SK-N-SH (cell line): ENCODE measurements at regions not wholly inside any gene's neighbourhood (a gene's known extent, or its start where the extent isn't known, plus 50 kb on each side); places are given as distances from the start of the nearest gene placed in this dataset.

Source experiments
- ELF1 ChIP-seq: IDR thresholded peaks from 2 replicates; pipeline ENCODE4 v1.4.0; 2012
- EP300 ChIP-seq, 2 experiments: IDR thresholded peaks; 2 replicates each; pipeline versions ENCODE4 v1.4.0 to v1.6.1; 2012; ENCODE audit warnings: borderline replicate concordance in 1 of 2, low read depth in 1 of 2, low read length in 1 of 2
- EZH2phosphoT487 ChIP-seq: fragments of 200-600 bp; sonication (generic); IDR thresholded peaks from 2 replicates; pipeline ENCODE4 v1.6.1; 2017; ENCODE audit warnings: low read depth, mixed run types, mild to moderate bottlenecking, antibody characterized with exemption, moderate library complexity, borderline replicate concordance
- MEF2A ChIP-seq: IDR thresholded peaks from 2 replicates; pipeline ENCODE4 v1.4.0; 2012; ENCODE audit warnings: low read depth, borderline replicate concordance
- NRF1 ChIP-seq: IDR thresholded peaks from 2 replicates; pipeline ENCODE4 v1.6.1; 2012; ENCODE audit warnings: low read depth, mild to moderate bottlenecking, low read length
- POLR2AphosphoS5 ChIP-seq: IDR thresholded peaks from 2 replicates; pipeline ENCODE4 v1.6.1; 2012; ENCODE audit warnings: low read depth, low read length
- RCOR1 ChIP-seq: fragments of 150-350 bp; IDR thresholded peaks from 2 replicates; pipeline ENCODE4 v1.6.1; 2017; ENCODE audit warnings: antibody characterized with exemption, low read length
- SMC3 ChIP-seq: IDR thresholded peaks from 2 replicates; pipeline ENCODE4 v1.6.1; 2012; ENCODE audit warnings: low read depth, low read length, improper control_type of control experiment
- TF ChIP-seq, protein P1 (sequence below): fragments of 200-600 bp; sonication (generic); IDR thresholded peaks from 2 replicates; pipeline ENCODE4 v1.6.1; 2017; ENCODE audit warnings: antibody characterized with exemption, mild to moderate bottlenecking, moderate library complexity
- TF ChIP-seq, protein P2 (sequence below): IDR thresholded peaks from 2 replicates; pipeline ENCODE4 v1.6.1; 2012; ENCODE audit warnings: mild to moderate bottlenecking, low read depth, low read length, moderate library complexity
- TF ChIP-seq, protein P3 (sequence below): IDR thresholded peaks from 2 replicates; pipeline ENCODE4 v1.4.0; 2012; ENCODE audit warnings: low read depth, borderline replicate concordance
- TF ChIP-seq, protein P4 (sequence below): IDR thresholded peaks from 2 replicates; pipeline ENCODE4 v1.4.0; 2012; ENCODE audit warnings: low read depth, borderline replicate concordance
- TF ChIP-seq, protein P5 (sequence below): fragments of 150-350 bp; IDR thresholded peaks from 2 replicates; pipeline ENCODE4 v1.6.1; 2017; ENCODE audit warnings: antibody characterized with exemption, low read length, low read depth, borderline replicate concordance

DNA sequence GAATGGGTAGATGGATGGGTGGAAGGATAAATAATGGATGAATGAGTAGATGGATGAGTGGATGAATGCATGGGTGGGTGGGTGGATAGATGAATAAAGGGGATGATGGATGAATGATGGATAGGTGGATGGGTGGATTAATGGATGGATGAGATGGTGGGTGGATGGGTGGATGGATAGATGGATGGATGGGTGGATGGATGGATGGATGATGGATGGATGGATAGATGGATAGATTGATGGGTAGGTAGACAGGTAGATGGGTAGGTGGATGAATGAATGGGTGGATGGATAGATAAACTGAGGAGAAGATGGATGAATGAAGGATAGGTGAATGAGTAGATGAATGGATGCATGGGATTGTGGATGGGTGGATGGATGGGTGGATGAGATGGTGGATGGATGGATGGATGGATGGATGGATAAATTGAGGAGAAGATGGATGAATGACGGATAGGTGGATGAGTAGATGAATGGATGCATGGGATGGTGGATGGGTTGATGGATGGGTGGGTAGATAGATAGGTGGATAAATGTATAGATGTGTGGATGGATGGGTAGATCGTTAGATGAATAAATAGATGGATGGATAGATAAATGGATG lies 331.3 kb downstream of the MN1 start:
- TF ChIP-seq EP300 (IDR thresholded peaks at IDR 0.05; ENCODE audit: borderline replicate concordance in 1 of 2, low read depth in 1 of 2, low read length in 1 of 2) (no peak), EZH2phosphoT487 (no peak), ELF1 (no peak), SMC3 (no peak), RCOR1 (no peak), NRF1 (no peak), POLR2AphosphoS5 (no peak), MEF2A (no peak)
- TF ChIP-seq, protein P1, sequence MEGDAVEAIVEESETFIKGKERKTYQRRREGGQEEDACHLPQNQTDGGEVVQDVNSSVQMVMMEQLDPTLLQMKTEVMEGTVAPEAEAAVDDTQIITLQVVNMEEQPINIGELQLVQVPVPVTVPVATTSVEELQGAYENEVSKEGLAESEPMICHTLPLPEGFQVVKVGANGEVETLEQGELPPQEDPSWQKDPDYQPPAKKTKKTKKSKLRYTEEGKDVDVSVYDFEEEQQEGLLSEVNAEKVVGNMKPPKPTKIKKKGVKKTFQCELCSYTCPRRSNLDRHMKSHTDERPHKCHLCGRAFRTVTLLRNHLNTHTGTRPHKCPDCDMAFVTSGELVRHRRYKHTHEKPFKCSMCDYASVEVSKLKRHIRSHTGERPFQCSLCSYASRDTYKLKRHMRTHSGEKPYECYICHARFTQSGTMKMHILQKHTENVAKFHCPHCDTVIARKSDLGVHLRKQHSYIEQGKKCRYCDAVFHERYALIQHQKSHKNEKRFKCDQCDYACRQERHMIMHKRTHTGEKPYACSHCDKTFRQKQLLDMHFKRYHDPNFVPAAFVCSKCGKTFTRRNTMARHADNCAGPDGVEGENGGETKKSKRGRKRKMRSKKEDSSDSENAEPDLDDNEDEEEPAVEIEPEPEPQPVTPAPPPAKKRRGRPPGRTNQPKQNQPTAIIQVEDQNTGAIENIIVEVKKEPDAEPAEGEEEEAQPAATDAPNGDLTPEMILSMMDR: no peak
- TF ChIP-seq, protein P2, sequence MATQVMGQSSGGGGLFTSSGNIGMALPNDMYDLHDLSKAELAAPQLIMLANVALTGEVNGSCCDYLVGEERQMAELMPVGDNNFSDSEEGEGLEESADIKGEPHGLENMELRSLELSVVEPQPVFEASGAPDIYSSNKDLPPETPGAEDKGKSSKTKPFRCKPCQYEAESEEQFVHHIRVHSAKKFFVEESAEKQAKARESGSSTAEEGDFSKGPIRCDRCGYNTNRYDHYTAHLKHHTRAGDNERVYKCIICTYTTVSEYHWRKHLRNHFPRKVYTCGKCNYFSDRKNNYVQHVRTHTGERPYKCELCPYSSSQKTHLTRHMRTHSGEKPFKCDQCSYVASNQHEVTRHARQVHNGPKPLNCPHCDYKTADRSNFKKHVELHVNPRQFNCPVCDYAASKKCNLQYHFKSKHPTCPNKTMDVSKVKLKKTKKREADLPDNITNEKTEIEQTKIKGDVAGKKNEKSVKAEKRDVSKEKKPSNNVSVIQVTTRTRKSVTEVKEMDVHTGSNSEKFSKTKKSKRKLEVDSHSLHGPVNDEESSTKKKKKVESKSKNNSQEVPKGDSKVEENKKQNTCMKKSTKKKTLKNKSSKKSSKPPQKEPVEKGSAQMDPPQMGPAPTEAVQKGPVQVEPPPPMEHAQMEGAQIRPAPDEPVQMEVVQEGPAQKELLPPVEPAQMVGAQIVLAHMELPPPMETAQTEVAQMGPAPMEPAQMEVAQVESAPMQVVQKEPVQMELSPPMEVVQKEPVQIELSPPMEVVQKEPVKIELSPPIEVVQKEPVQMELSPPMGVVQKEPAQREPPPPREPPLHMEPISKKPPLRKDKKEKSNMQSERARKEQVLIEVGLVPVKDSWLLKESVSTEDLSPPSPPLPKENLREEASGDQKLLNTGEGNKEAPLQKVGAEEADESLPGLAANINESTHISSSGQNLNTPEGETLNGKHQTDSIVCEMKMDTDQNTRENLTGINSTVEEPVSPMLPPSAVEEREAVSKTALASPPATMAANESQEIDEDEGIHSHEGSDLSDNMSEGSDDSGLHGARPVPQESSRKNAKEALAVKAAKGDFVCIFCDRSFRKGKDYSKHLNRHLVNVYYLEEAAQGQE: no peak
- TF ChIP-seq, protein P3, sequence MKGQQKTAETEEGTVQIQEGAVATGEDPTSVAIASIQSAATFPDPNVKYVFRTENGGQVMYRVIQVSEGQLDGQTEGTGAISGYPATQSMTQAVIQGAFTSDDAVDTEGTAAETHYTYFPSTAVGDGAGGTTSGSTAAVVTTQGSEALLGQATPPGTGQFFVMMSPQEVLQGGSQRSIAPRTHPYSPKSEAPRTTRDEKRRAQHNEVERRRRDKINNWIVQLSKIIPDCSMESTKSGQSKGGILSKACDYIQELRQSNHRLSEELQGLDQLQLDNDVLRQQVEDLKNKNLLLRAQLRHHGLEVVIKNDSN: no peak
- TF ChIP-seq, protein P4, sequence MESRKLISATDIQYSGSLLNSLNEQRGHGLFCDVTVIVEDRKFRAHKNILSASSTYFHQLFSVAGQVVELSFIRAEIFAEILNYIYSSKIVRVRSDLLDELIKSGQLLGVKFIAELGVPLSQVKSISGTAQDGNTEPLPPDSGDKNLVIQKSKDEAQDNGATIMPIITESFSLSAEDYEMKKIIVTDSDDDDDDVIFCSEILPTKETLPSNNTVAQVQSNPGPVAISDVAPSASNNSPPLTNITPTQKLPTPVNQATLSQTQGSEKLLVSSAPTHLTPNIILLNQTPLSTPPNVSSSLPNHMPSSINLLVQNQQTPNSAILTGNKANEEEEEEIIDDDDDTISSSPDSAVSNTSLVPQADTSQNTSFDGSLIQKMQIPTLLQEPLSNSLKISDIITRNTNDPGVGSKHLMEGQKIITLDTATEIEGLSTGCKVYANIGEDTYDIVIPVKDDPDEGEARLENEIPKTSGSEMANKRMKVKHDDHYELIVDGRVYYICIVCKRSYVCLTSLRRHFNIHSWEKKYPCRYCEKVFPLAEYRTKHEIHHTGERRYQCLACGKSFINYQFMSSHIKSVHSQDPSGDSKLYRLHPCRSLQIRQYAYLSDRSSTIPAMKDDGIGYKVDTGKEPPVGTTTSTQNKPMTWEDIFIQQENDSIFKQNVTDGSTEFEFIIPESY: no peak
- TF ChIP-seq, protein P5, sequence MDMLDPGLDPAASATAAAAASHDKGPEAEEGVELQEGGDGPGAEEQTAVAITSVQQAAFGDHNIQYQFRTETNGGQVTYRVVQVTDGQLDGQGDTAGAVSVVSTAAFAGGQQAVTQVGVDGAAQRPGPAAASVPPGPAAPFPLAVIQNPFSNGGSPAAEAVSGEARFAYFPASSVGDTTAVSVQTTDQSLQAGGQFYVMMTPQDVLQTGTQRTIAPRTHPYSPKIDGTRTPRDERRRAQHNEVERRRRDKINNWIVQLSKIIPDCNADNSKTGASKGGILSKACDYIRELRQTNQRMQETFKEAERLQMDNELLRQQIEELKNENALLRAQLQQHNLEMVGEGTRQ: no peak
